Psoas muscle (tissue), 7 donors: ENCODE measurements at regions not wholly inside any gene's neighbourhood (a gene's known extent, or its start where the extent isn't known, plus 50 kb on each side); places are given as distances from the start of the nearest gene placed in this dataset.

Source experiments
- ATAC-seq, 4 donors: fragments of 200-7000 bp; cut with Tn5 transposase; one replicate each; pipeline ENCODE4 v1.9.1; 2020; ENCODE audit warnings: moderate library complexity in 3 of 4, mild to moderate bottlenecking in 2 of 4
- DNase-seq, 2 donors: peaks; one replicate each; pipeline ENCODE4 v3.0.0-alpha.2; 2020
- H3K27ac ChIP-seq: fragments of 200-600 bp; one replicate; pipeline ENCODE4 v1.8.0; 2022
- H3K27me3 ChIP-seq, 3 donors: fragments of 200-600 bp in 1 of 3; one replicate each; pipeline versions ENCODE4 v1.6.1 to v1.8.0; 2013 to 2022; ENCODE audit warnings: low read length in 2 of 3, mild to moderate bottlenecking in 2 of 3, moderate library complexity in 1 of 3; ENCODE audit not compliant: insufficient read depth in 3 of 3
- H3K36me3 ChIP-seq, 2 donors: fragments of 200-600 bp in 1 of 2; one replicate each; pipeline versions ENCODE4 v1.6.1 to v1.8.0; 2013 to 2022; ENCODE audit warnings: low read depth in 1 of 2, mild to moderate bottlenecking in 1 of 2, moderate library complexity in 1 of 2; ENCODE audit not compliant: insufficient read depth in 1 of 2
- H3K4me1 ChIP-seq: fragments of 200-600 bp; one replicate; pipeline ENCODE4 v1.8.0; 2022
- H3K4me3 ChIP-seq: fragments of 200-600 bp; one replicate; pipeline ENCODE4 v1.8.0; 2022; ENCODE audit warnings: mild to moderate bottlenecking
- H3K9me3 ChIP-seq: fragments of 200-600 bp; one replicate; pipeline ENCODE4 v1.8.0; 2022
- WGBS, 3 donors: extraction: QIAGEN DNeasy Blood & Tissue Kit; methylation state at CpG; one replicate each; pipeline versions ENCODE4 v1.1.6 to v1.1.7; 2013; 5-methylcytosine and 5-hydroxymethylcytosine counted together
- intact Hi-C, 2 donors: fragments of 100-400 bp; cut with DNase I; formaldehyde crosslinking; loops; one replicate each; pipeline versions ENCODE4 v1.11.0 to v1.14.2; 2022
- TF ChIP-seq, protein P1 (sequence below): fragments of 200-600 bp; IDR thresholded peaks from one replicate; pipeline ENCODE4 v1.8.0; 2022; ENCODE audit warnings: antibody characterized with exemption
- donor health status: healthy with polysubstance abuse.
- donor health status: DM: no; HTN: no; CAD: no; lungs with moderate emphysema.
- donor health status: Bipolar disorder and iron deficiency.
- donor health status: healthy.
- donor health status: DM: yes; HTN: yes; CAD: no.
- donor health status: DM: no; HTN: no; CAD: no.
- donor health status: DM: yes; HTN: yes; CAD: no.

DNA sequence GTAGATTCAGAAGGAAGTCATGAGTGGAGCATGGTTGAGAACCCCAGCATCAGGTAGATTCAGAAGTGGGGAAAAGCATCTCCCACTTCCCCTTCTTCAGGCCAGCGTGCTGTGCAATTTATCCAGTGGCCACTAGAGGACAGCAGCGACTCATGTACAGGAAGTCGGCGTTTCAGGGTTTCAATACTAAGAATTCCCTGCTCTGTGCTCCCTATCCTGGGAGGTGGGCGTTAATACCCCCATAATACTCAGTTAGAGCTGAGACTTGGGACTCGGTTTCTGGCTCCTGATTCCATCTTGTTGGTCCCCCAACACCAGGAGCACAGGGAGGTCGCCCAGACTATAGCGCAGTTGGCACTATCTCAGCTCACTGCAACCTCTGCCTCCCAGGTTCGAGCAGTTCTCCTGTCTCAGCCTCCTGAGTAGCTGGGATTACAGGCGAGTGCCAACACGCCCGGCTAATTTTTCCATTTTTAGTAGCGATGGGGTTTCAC, 75.3 kb upstream of the AMZ2 start:
- ATAC-seq (peak; percentile 83 to 90 (median 86)), DNase-seq (peak; percentile 61 to 80)
- no peaks in the 10 kb centered on the region for H3K27me3 ChIP-seq
- intact Hi-C loops = loop anchor here in 1 of 2 donors (2.0 to 10.0 kb wide), 2 partner anchors 290 to 592 kb away; no protein-coding TSS in a partner anchor
- TF ChIP-seq, protein P1, sequence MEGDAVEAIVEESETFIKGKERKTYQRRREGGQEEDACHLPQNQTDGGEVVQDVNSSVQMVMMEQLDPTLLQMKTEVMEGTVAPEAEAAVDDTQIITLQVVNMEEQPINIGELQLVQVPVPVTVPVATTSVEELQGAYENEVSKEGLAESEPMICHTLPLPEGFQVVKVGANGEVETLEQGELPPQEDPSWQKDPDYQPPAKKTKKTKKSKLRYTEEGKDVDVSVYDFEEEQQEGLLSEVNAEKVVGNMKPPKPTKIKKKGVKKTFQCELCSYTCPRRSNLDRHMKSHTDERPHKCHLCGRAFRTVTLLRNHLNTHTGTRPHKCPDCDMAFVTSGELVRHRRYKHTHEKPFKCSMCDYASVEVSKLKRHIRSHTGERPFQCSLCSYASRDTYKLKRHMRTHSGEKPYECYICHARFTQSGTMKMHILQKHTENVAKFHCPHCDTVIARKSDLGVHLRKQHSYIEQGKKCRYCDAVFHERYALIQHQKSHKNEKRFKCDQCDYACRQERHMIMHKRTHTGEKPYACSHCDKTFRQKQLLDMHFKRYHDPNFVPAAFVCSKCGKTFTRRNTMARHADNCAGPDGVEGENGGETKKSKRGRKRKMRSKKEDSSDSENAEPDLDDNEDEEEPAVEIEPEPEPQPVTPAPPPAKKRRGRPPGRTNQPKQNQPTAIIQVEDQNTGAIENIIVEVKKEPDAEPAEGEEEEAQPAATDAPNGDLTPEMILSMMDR = peak; percentile 98
- H3K27ac ChIP-seq = no peak overlapping the region
- no peak overlapping the region for H3K4me3 ChIP-seq
- H3K4me1 ChIP-seq = no peaks in the 10 kb centered on the region
- H3K9me3 ChIP-seq = no peaks in the 10 kb centered on the region
- WGBS, 3 donors = 19 to 31% (median 21%) methylated on average over 13 of the region's 13 CpGs
- no peaks in the 10 kb centered on the region for H3K36me3 ChIP-seq

DNA sequence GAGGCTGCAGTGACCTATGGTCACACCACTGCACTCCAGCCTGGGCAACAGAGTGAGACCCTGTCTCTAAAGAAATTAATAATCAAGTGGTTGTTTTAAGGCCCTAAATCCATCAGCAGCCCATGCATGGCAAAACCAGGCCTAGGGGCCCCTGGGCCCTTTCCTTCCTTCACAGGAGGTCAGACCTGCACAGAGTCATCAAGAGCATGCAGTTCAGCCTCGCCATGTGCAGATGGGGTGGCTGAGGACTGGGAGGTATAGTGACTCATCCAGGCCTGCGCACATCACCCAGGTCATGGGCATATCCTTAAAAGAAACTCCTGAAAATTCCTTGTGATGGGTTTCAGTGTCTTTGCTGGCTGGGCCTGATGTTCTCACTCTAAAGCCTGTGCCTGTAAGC, 72.4 kb upstream of the AMZ2 start:
- TF ChIP-seq, protein P1 = no peak
- no peak overlapping the region for H3K27ac ChIP-seq
- ATAC-seq (no peak), DNase-seq (no peak)
- no peak overlapping the region for H3K4me3 ChIP-seq
- no peaks in the 10 kb centered on the region for H3K36me3 ChIP-seq
- H3K9me3 ChIP-seq = no peaks in the 10 kb centered on the region
- H3K27me3 ChIP-seq = no peaks in the 10 kb centered on the region
- intact Hi-C loops = loop anchor here (2.0 to 10.0 kb wide), 2 partner anchors 21 to 589 kb away; no protein-coding TSS in a partner anchor
- H3K4me1 ChIP-seq = no peaks in the 10 kb centered on the region
- WGBS, 3 donors = 99 to 100% (median 100%) methylated on average over 2 of the region's 2 CpGs

DNA sequence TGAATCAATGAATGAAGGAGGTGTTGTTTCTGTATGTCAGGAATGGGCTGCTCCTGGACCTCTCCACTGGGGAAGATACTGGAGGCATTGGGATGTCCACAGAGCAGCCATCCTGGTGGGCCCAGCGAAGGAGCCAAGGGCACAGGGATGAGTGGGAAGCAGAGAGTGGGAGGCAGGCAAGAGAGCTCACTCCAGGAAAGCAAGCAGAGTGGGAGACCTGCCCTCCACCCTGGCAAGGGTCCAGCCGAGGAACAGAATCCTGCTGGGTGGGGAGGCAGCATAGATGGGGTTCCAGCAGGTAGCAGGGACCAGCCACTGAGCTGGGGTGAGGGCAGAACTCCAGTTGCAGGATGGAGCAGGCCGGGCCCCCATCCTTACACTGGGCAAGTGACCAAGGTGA, 71.9 kb upstream of the AMZ2 start:
- ATAC-seq = no peak

DNA sequence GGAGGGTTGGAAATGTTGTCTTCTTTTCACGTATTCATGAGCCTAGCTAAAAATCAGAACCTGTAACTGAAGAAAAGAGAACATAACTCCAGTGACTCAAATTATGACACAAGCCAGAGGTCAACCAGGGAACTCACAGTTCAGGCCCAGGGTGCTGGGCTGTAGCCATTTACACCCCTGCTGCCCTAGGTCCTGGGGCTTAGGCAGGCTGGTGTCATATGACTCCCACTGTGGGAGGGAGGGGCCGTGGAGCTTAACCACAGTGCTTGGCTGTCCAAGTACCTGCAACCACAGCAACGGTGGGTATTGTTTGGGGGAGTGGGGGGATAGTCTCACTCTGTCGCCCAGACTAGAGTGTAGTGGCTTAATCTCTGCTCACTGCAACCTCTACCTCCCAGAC, 71.1 kb upstream of the AMZ2 start:
- Histone ChIP-seq H3K36me3 (no peaks in the 10 kb centered on the region), H3K9me3 (no peaks in the 10 kb centered on the region), H3K27me3 (no peaks in the 10 kb centered on the region), H3K4me1 (no peaks in the 10 kb centered on the region), H3K4me3 (no peak overlapping the region), H3K27ac (no peak overlapping the region)
- WGBS, 3 donors = 52 to 67% (median 54%) methylated on average over 4 of the region's 4 CpGs
- intact Hi-C loops = loop anchor here in 1 of 2 donors (10.0 kb wide), 1 partner anchor 588 kb away; no protein-coding TSS in a partner anchor
- TF ChIP-seq, protein P1 = no peak
- no peak for DNase-seq
- ATAC-seq = no peak

More for the DNA sequence above, 71.9 kb upstream of the AMZ2 start:
- TF ChIP-seq, protein P1 = no peak
- Histone ChIP-seq H3K27ac (no peak overlapping the region), H3K27me3 (no peaks in the 10 kb centered on the region), H3K9me3 (no peaks in the 10 kb centered on the region), H3K4me1 (no peaks in the 10 kb centered on the region), H3K36me3 (no peaks in the 10 kb centered on the region), H3K4me3 (no peak overlapping the region)
- intact Hi-C loops = loop anchor here (2.0 to 10.0 kb wide), 2 partner anchors 21 to 589 kb away; no protein-coding TSS in a partner anchor
- no peak for DNase-seq
- 65 to 98% (median 97%) methylated on average over 3 of the region's 3 CpGs for WGBS, 3 donors

DNA sequence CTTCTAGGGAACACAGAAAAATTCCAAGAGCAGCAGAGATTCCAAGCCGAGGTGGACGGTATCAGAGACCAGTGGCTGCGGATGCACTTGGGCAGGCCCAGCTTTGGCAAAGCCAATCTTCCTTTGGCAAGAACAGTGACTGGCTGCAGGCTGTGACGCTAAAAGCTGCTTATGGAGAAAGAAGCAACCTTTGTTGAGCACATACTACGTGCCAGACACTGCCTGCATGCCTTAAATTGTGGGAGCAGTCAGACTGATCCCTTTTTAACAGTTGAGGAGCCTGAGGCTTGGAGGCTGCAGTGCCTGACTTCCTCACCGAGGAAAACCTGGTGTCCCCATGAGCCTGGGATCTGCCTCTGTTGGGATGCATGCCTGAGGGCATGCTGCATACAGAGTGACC, 69.0 kb upstream of the AMZ2 start:
- intact Hi-C loops = loop anchor here in 1 of 2 donors (10.0 kb wide), 1 partner anchor 586 kb away; no protein-coding TSS in a partner anchor
- no peak overlapping the region for H3K4me3 ChIP-seq
- no peaks in the 10 kb centered on the region for H3K4me1 ChIP-seq
- H3K9me3 ChIP-seq = no peaks in the 10 kb centered on the region
- ATAC-seq (no peak), DNase-seq (no peak)
- no peaks in the 10 kb centered on the region for H3K27me3 ChIP-seq
- H3K27ac ChIP-seq = no peak overlapping the region
- TF ChIP-seq, protein P1 = no peak
- 71 to 82% (median 71%) methylated on average over 6 of the region's 6 CpGs for WGBS, 3 donors
- no peaks in the 10 kb centered on the region for H3K36me3 ChIP-seq
